Heart right ventricle (tissue), 16 donors: ENCODE measurements at regions not wholly inside any gene's neighbourhood (a gene's known extent, or its start where the extent isn't known, plus 50 kb on each side); places are given as distances from the start of the nearest gene placed in this dataset.

Experiments
- ATAC-seq, 8 donors: fragments of 200-7000 bp; cut with Tn5 transposase; one replicate each; pipeline ENCODE4 v1.9.1; 2020; ENCODE audit warnings: mild to moderate bottlenecking in 8 of 8, moderate library complexity in 8 of 8, moderate number of reproducible peaks in 1 of 8
- DNase-seq, 2 donors: peaks; one replicate each; pipeline ENCODE4 v3.0.0-alpha.2; 2020
- H3K27ac ChIP-seq, 10 donors: fragments of 200-600 bp; sonication (generic) in 2 of 10; one replicate each; pipeline versions ENCODE4 v1.5.0 to v1.8.0; 2020 to 2022; ENCODE audit warnings: mild to moderate bottlenecking in 3 of 10
- H3K27me3 ChIP-seq, 7 donors: fragments of 200-600 bp; one replicate each; pipeline ENCODE4 v1.8.0; 2021 to 2022; ENCODE audit warnings: mild to moderate bottlenecking in 2 of 7
- H3K36me3 ChIP-seq, 9 donors: fragments of 200-600 bp; sonication (generic) in 1 of 9; one replicate each; pipeline versions ENCODE4 v1.5.0 to v1.8.0; 2020 to 2022; ENCODE audit warnings: mild to moderate bottlenecking in 2 of 9
- H3K4me1 ChIP-seq, 9 donors: fragments of 200-600 bp; sonication (generic) in 1 of 9; one replicate each; pipeline versions ENCODE4 v1.5.0 to v1.8.0; 2020 to 2022; ENCODE audit warnings: mild to moderate bottlenecking in 4 of 9
- H3K4me3 ChIP-seq, 10 donors: fragments of 200-600 bp; sonication (generic) in 2 of 10; one replicate each; pipeline versions ENCODE4 v1.5.0 to v1.8.0; 2020 to 2022; ENCODE audit warnings: mild to moderate bottlenecking in 7 of 10, moderate library complexity in 2 of 10
- H3K9me3 ChIP-seq, 11 donors: fragments of 200-600 bp in 10 of 11; sonication (generic) in 2 of 11; one replicate each; pipeline versions ENCODE4 v1.5.0 to v1.8.0; 2013 to 2022; ENCODE audit warnings: mild to moderate bottlenecking in 2 of 11, control low read depth in 1 of 11, moderate library complexity in 1 of 11
- WGBS, 2 donors: extraction: QIAGEN DNeasy Blood & Tissue Kit; methylation state at CpG; one replicate each; pipeline ENCODE4 v1.1.7; 2013; ENCODE audit warnings: inconsistent platforms in 1 of 2; 5-methylcytosine and 5-hydroxymethylcytosine counted together
- intact Hi-C, 10 donors: fragments of 100-400 bp; cut with DNase I; formaldehyde crosslinking; loops; one replicate each; pipeline versions ENCODE4 v1.11.1 to v1.14.2; 2022
- TF ChIP-seq, protein P1 (sequence below), 9 donors: fragments of 200-600 bp; sonication (generic) in 2 of 9; IDR thresholded peaks; one replicate each; pipeline versions ENCODE4 v1.5.0 to v1.8.0; 2021 to 2022; ENCODE audit warnings: antibody characterized with exemption in 9 of 9, mild to moderate bottlenecking in 5 of 9, moderate library complexity in 1 of 9
- donor health status: Arrhythmogenic right ventricular cardiomyopathy.
- donor health status: ischemic (EF 13 %, LVEDD 7.1; RV severe dilation, severe dysfunction).
- donor health status: healthy with polysubstance abuse.
- donor health status: DM: no; HTN: yes; CAD: no.
- donor health status: DM: no; HTN: no; CAD: no.
- donor health status: ischemic (EF 25% LVEDD 6.9; RV normal size, moderate dysfunction).
- donor health status: ischemic (EF 25% LVEDD 5.7; RV mildly dilated, moderate dysfunction).
- donor health status: healthy.
- donor health status: DM: yes; HTN: yes; CAD: no.
- donor health status: Ischemic cardiomyopathy.
- donor health status: ischemic (EF 35%, LVEDD 5.7; RV mildly dilated, moderate dysfunction).
- donor health status: nonischemic (EF 11% LVEDD 7.7; RV severe dilation, severe dysfunction).
- donor health status: DM: yes; HTN: yes; CAD: no.
- donor health status: PGD.
- donor health status: ischemic (EF 29% LVEDD 5.4; RV normal size, mild dysfunction).
- donor health status: nonischemic (EF 23%, LVEDD 6.1; RV moderate dilation, normal function).

DNA sequence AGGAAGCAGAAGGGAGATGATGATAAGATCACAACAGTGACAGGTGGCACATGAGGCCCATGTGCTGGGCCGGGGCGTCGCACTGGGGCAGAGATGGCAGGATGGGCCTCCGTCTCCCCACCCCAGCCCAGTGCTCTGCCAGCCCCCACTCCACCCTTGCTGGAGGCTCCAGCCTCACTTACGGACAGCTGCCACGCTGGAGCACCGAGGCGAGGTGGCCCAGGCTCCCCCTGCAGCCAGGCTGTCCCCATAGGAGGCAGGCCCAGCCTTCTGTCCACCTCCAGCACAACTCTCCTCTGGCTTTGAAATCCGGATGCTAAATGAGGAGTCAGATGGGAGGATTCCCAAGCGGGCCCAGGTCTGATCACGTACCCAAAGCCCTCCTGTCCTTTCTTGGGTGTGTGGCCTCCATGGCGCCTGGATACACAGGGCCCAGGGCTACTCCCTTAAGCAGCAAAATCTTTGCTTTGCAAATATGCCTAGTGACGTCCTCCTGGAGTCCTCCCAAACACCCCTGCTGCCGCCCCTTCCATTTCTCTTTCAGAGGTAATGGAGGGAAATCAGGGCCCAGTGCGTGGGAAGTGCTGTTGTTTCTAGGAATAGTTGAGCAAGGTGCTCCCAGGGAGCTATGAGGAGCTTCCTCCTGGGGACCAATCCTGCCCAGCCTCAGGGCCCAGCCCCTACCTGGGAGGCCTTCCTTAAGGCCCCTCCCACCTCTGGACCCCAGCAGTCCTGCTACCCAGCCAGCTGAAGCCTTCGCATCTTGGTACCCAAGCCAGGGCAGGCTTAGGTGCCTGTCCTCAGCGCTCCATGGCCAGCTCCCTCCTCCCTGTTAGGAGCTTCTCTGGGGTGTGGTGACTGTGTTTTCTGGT lies 170.4 kb upstream of the MYCN start:
- Histone ChIP-seq H3K27me3 (no peaks in the 10 kb centered on the region), H3K9me3 (no peaks in the 10 kb centered on the region), H3K4me1 (no peaks in the 10 kb centered on the region), H3K4me3 (no peak overlapping the region), H3K36me3 (no peaks in the 10 kb centered on the region), H3K27ac (no peak overlapping the region)
- TF ChIP-seq, protein P1, sequence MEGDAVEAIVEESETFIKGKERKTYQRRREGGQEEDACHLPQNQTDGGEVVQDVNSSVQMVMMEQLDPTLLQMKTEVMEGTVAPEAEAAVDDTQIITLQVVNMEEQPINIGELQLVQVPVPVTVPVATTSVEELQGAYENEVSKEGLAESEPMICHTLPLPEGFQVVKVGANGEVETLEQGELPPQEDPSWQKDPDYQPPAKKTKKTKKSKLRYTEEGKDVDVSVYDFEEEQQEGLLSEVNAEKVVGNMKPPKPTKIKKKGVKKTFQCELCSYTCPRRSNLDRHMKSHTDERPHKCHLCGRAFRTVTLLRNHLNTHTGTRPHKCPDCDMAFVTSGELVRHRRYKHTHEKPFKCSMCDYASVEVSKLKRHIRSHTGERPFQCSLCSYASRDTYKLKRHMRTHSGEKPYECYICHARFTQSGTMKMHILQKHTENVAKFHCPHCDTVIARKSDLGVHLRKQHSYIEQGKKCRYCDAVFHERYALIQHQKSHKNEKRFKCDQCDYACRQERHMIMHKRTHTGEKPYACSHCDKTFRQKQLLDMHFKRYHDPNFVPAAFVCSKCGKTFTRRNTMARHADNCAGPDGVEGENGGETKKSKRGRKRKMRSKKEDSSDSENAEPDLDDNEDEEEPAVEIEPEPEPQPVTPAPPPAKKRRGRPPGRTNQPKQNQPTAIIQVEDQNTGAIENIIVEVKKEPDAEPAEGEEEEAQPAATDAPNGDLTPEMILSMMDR (IDR thresholded peaks at IDR 0.05): no peak
- ATAC-seq: peak in 1 of 8 donors; percentile 18
- DNase-seq: no peak
- 91 to 93% methylated on average over 17 of the region's 17 CpGs for WGBS, 2 donors
- intact Hi-C loops: no loop called here

DNA sequence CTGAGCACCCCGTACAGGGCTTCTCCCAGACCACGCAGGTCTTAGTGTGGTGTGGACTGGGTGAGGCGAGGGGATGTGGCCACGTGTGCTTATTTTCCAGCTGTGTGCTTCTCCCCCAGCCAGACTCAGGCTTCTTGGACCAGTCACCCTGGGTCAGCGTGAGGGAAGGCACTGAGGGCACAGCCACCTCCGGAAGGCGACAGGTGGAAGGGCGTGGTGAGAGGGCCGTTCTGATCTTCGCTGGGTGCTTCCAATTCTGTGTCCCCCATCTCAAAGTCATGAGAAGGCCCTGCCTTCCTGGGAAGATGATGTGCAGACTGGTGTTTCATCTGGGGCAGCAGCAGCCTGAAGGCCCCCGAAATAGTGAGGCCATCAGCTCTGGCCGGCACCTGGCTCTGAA lies 169.7 kb upstream of the MYCN start:
- H3K4me3 ChIP-seq: no peak overlapping the region
- H3K9me3 ChIP-seq: no peaks in the 10 kb centered on the region
- no peaks in the 10 kb centered on the region for H3K27me3 ChIP-seq
- no peaks in the 10 kb centered on the region for H3K36me3 ChIP-seq
- WGBS, 2 donors: 93 to 97% methylated on average over 12 of the region's 12 CpGs
- no peak overlapping the region for H3K27ac ChIP-seq
- intact Hi-C loops: no loop called here
- H3K4me1 ChIP-seq: no peaks in the 10 kb centered on the region
- DNase-seq (no peak), ATAC-seq (peak in 1 of 8 donors; percentile 23)
- TF ChIP-seq, protein P1 (IDR thresholded peaks at IDR 0.05): no peak

DNA sequence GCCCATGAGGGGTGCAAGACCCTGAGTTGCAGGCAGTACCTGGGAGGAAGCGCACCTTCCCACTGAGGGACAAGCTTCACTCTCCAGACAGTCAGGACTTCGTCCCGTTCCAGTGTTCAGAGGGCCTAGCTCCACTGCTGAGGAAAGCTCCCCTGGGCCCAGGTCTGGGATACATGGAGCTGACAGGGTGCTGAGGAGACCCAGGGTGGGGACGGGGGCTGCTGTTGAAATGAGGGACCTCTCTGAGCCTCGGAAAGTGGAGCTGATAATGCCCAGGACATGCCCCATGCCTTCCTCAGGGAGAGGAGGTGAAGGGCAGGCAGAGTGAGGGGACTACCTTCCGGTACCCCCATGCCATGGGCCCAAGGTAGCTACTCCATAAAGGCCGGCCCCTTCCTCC lies 169.2 kb upstream of the MYCN start:
- Histone ChIP-seq H3K27ac (no peak overlapping the region), H3K9me3 (no peaks in the 10 kb centered on the region), H3K4me1 (no peaks in the 10 kb centered on the region), H3K36me3 (no peaks in the 10 kb centered on the region), H3K4me3 (no peak overlapping the region), H3K27me3 (no peaks in the 10 kb centered on the region)
- TF ChIP-seq, protein P1 (IDR thresholded peaks at IDR 0.05): no peak
- 88 to 94% methylated on average over 7 of the region's 7 CpGs for WGBS, 2 donors
- intact Hi-C loops: no loop called here
- DNase-seq (no peak), ATAC-seq (peak in 2 of 8 donors; percentile 29 to 42)

DNA sequence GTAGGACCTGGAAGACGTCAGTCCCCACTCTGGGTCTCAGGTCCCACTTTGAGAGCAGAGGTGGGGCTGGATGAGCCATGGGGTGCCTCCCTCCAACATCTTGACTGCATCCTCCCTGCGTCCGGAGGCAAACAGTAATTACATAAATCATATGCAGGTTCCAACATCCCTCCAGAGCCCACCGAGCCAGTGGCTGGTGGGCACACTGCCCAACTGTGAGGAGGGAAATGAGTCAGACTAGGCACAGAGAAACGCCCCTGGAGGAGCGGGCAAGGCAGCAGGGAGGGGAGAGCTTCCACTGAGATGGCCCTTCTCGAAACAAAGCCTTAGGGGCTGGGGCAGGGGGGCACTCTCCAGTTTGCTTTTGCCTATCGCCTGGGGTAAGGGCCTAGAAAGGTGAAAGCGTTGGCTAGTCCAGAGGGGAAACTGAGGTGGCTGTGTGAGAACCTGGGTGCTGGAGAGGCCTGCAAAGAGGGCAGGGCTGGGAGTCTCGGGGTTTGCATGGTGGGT lies 168.2 kb upstream of the MYCN start:
- intact Hi-C loops: no loop called here
- Histone ChIP-seq H3K4me3 (no peak overlapping the region), H3K27ac (no peak overlapping the region), H3K9me3 (no peaks in the 10 kb centered on the region), H3K27me3 (no peaks in the 10 kb centered on the region), H3K4me1 (no peaks in the 10 kb centered on the region), H3K36me3 (no peaks in the 10 kb centered on the region)
- ATAC-seq (no peak), DNase-seq (no peak)
- TF ChIP-seq, protein P1 (IDR thresholded peaks at IDR 0.05): no peak
- WGBS, 2 donors: 83 to 87% methylated on average over 10 of the region's 10 CpGs
